Activated T-helper 17 cell treated with anti-CD3 and anti-CD28 coated beads, Interleukin-2, amount 50 U/mL, for 72 hours (primary cell): ENCODE measurements at regions not wholly inside any gene's neighbourhood (a gene's known extent, or its start where the extent isn't known, plus 50 kb on each side); places are given as distances from the start of the nearest gene placed in this dataset.
"Not testable (repeated sequence)": the region's sequence is repeated elsewhere in the genome, so short reads cannot be mapped to it uniquely, and the experiment has no call there.

Experiments used
- ATAC-seq: fragments of 150-1000 bp; cut with Tn5 transposase; replicated peaks from 2 replicates; pipeline ENCODE4 v1.10.0; 2021; ENCODE audit warnings: mild to moderate bottlenecking, moderate library complexity
- H3K27ac Mint-ChIP-seq: one replicate; pipeline ENCODE4 v1.8.0; 2022; ENCODE audit warnings: mixed read lengths
- H3K27me3 Mint-ChIP-seq: one replicate; pipeline ENCODE4 v1.8.0; 2022; ENCODE audit warnings: mixed read lengths
- H3K36me3 Mint-ChIP-seq: one replicate; pipeline ENCODE4 v1.8.0; 2022; ENCODE audit warnings: low read depth, mild to moderate bottlenecking, mixed read lengths
- H3K4me1 Mint-ChIP-seq: one replicate; pipeline ENCODE4 v1.8.0; 2022; ENCODE audit warnings: mixed read lengths
- H3K4me3 Mint-ChIP-seq: one replicate; pipeline ENCODE4 v1.8.0; 2022; ENCODE audit warnings: mild to moderate bottlenecking, mixed read lengths
- H3K9me3 Mint-ChIP-seq: one replicate; pipeline ENCODE4 v1.8.0; 2022; ENCODE audit warnings: mixed read lengths

DNA sequence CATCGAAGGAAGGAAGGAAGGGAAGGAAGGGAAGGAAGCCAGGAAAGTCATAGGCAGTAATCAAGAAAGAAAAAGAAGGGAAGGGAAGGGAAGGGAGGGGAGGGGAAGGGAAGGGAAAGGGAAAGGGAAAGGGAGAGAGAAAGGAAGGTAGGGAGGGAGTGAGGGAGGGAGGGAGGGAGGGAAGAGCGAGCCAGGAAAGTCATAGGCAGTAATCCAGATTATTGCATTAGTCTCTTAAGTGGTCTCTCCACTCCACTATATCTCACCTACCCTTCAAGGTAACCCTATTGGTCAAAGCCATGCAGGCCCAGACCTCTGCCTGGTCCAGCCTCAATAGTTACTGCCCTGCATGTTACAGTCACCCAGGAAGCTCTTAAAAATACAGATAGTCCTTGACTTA lies 106.2 kb upstream of the RAP2B start:
- H3K9me3 Mint-ChIP-seq, result no peaks in the 10 kb centered on the region
- H3K27ac Mint-ChIP-seq, result no peak overlapping the region
- H3K4me1 Mint-ChIP-seq, result no peaks in the 10 kb centered on the region
- ATAC-seq, result no peak
- no peaks in the 10 kb centered on the region for H3K27me3 Mint-ChIP-seq
- no peak overlapping the region for H3K4me3 Mint-ChIP-seq
- no peaks in the 10 kb centered on the region for H3K36me3 Mint-ChIP-seq

DNA sequence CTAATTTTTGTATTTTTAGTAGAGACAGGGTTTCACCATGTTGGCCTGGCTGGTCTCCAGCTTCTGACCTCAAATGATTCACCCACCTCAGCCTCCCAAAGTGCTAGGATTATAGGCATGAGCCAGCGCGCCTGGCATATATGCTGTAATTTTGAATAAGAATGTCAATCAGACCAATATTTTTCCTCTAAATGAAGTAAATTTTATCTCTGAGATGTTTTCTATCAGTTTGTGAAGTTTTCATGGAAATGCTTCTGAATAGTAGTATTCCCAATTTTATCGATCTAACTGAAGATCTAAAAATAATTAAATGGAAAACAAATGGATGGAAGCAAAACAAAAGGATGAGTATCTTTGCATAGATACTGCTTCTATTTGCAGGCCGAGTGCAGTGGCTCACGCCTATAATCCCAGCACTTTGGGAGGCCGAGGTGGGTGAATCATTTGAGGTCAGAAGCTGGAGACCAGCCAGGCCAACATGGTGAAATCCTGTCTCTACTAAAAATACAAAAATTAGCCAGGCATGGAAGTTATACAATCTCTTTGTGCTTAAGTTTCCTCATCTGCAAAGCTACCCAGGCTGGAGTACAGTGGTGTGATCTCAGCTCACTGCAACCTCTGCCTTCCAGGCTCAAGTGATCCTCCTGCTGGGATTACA lies 103.9 kb upstream of the RAP2B start:
- not testable (repeated sequence) for H3K4me3 Mint-ChIP-seq, H3K27ac Mint-ChIP-seq, H3K27me3 Mint-ChIP-seq, H3K36me3 Mint-ChIP-seq, ATAC-seq, H3K9me3 Mint-ChIP-seq, H3K4me1 Mint-ChIP-seq

DNA sequence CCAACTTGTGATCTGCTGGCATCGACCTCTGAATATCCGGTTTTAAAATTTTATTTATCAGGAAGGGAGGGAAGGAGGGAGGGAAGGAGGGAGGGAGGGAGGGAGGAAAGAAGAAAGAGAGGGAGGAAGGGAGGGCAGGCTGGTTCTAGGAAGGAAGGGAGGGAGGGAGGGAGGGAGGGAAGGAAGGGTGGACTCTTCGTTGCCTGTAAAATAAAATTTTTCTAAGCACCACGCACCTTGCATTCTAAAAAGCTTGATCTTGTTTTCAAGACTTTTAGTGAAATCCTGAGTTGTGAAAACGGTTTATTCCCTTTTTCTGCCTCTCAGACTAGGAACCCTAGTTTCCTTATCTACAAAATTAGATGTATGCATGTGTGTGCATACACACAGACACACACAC lies 101.7 kb upstream of the RAP2B start:
- H3K27me3 Mint-ChIP-seq, result no peaks in the 10 kb centered on the region
- H3K27ac Mint-ChIP-seq, result no peak overlapping the region
- no peaks in the 10 kb centered on the region for H3K9me3 Mint-ChIP-seq
- H3K4me3 Mint-ChIP-seq, result no peak overlapping the region
- no peak for ATAC-seq
- H3K36me3 Mint-ChIP-seq, result no peaks in the 10 kb centered on the region
- no peaks in the 10 kb centered on the region for H3K4me1 Mint-ChIP-seq

GRCh38 chr3:153061938-153062528 lies 100.0 kb upstream of the RAP2B start:
- Mint-ChIP-seq H3K4me3 (no peak overlapping the region), H3K27ac (no peak overlapping the region), H3K27me3 (peaks cover 1% of the 10 kb centered on the region)

GRCh38 chr3:153063337-153063736 lies 98.7 kb upstream of the RAP2B start:
- ATAC-seq, result no peak
- no peaks in the 10 kb centered on the region for H3K9me3 Mint-ChIP-seq
- H3K4me1 Mint-ChIP-seq, result no peaks in the 10 kb centered on the region
- no peak overlapping the region for H3K4me3 Mint-ChIP-seq
- no peak overlapping the region for H3K27ac Mint-ChIP-seq
- peaks cover 3% of the 10 kb centered on the region for H3K27me3 Mint-ChIP-seq
- H3K36me3 Mint-ChIP-seq, result no peaks in the 10 kb centered on the region

More at GRCh38 chr3:153061938-153062528, 100.0 kb upstream of the RAP2B start:
- Mint-ChIP-seq H3K4me1 (no peaks in the 10 kb centered on the region), H3K36me3 (no peaks in the 10 kb centered on the region), H3K9me3 (no peaks in the 10 kb centered on the region)
- no peak for ATAC-seq

DNA sequence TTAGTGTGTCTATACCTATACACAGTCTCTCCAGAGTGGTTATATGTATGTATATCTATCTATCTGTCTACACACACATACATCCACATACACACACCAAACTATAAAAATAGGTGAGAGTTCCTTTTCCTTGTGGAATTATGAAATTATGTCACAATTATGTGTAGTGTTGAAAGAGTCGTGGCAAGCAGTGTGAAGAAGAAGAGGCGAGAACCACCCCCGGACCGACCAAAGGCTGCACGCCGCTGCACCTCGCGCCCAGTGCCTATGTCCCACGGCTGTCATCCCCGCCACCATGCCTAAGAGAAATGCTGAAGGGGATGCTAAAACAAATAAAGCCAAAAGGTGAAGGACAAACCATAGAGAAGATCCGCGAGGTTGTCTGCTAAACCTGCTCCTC lies 95.0 kb upstream of the RAP2B start:
- Mint-ChIP-seq H3K27ac (no peak overlapping the region), H3K36me3 (no peaks in the 10 kb centered on the region), H3K27me3 (peaks cover 3% of the 10 kb centered on the region), H3K4me3 (no peak overlapping the region), H3K9me3 (no peaks in the 10 kb centered on the region), H3K4me1 (no peaks in the 10 kb centered on the region)
- no peak for ATAC-seq

DNA sequence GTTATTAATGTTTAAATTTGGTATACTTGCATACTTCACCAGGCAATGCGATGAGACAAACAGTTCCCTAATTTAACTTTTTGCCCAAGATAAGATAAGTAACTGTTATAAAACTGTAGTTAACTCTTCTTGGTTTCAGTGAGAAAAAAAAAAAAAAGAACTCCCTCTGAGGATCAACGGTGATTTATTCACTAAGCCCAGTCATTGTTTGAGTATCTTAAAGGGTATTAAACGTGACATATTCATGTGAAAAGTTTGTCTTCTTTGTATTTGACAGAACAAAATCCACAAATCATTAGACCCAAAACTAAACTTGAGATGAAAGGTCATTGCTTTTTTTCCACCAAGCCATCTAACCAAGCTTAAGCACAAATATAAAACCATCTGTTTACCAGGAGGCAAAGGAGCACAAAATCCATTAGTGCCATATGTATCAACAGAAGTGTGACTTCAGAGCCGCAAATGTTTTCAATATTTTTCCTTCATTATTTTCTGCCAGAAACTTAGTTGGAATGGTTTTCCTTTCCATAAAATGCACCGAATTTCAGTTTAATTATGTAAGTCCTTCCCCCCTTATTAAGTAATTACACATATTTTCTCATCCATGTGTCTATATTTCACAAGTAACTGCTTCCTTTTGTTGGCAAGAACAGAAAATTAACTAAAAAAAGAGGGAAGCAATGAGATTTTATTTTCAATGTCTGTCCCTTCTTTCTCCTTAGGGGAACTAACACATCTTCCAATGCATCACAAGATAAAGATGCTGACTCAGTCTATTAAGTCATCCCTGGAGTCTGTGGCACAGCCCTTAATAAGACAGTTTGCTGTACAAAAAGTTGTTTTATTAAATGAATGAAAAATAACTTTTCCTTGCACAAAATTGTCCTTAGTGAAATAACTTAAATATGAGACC lies 92.2 kb upstream of the RAP2B start:
- H3K4me1 Mint-ChIP-seq, result no peaks in the 10 kb centered on the region
- ATAC-seq, result no peak
- no peak overlapping the region for H3K4me3 Mint-ChIP-seq
- H3K9me3 Mint-ChIP-seq, result no peaks in the 10 kb centered on the region
- no peaks in the 10 kb centered on the region for H3K36me3 Mint-ChIP-seq
- H3K27ac Mint-ChIP-seq, result no peak overlapping the region
- H3K27me3 Mint-ChIP-seq, result peaks cover 3% of the 10 kb centered on the region

- Mint-ChIP-seq H3K27me3 (peaks cover 3% of the 10 kb centered on the region), H3K36me3 (no peaks in the 10 kb centered on the region), H3K4me3 (no peak overlapping the region), H3K27ac (no peak overlapping the region), H3K4me1 (no peaks in the 10 kb centered on the region), H3K9me3 (no peaks in the 10 kb centered on the region)
- no peak for ATAC-seq
These were observed 91.5 kb upstream of the RAP2B start for GRCh38 chr3:153070511-153070868.

DNA sequence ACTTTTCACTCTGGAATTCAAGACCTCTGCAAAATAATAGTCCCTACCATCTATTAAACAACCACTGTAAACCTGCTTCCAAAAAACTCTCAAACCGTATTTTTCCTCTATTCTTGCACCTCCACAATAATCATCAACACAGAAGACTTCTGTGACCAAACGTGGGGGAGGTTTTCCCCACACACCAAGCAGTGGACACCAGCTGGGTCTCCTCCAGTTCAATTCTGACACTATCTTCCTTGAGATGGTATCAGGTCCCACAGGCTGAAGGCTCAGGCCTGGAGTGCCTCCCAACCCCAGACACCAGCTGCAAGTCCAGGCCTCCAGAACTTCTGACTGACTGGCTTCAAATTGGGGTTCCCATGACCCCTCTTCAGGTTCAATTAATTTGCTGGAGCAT lies 89.6 kb upstream of the RAP2B start:
- ATAC-seq, result no peak
- no peak overlapping the region for H3K4me3 Mint-ChIP-seq
- H3K9me3 Mint-ChIP-seq, result no peaks in the 10 kb centered on the region
- H3K27ac Mint-ChIP-seq, result no peak overlapping the region
- H3K27me3 Mint-ChIP-seq, result no peaks in the 10 kb centered on the region
- H3K36me3 Mint-ChIP-seq, result no peaks in the 10 kb centered on the region
- no peaks in the 10 kb centered on the region for H3K4me1 Mint-ChIP-seq

GRCh38 chr3:153072856-153073255 lies 89.2 kb upstream of the RAP2B start:
- no peaks in the 10 kb centered on the region for H3K9me3 Mint-ChIP-seq
- no peaks in the 10 kb centered on the region for H3K27me3 Mint-ChIP-seq
- ATAC-seq, result no peak
- H3K36me3 Mint-ChIP-seq, result no peaks in the 10 kb centered on the region
- no peak overlapping the region for H3K4me3 Mint-ChIP-seq
- no peaks in the 10 kb centered on the region for H3K4me1 Mint-ChIP-seq
- no peak overlapping the region for H3K27ac Mint-ChIP-seq

DNA sequence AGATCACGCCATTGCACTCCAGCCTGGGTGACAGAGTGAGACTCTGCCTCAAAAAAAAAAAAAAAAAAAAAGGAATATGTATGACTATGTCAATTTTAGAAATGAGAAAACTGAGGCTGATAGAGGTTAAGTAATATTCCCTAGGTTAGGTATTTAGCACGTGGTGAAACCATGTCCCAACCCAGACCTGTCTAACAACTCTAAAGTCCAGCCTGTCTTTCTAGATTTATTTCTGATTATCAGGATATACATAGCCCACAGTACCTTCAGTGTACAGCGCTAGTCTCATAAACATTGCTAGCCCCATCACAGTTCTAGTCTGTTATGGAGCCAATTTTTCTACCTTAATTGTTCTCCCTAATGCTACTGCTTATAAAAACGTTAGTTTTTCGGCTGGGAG lies 88.4 kb upstream of the RAP2B start:
- no peaks in the 10 kb centered on the region for H3K36me3 Mint-ChIP-seq
- no peaks in the 10 kb centered on the region for H3K27me3 Mint-ChIP-seq
- no peaks in the 10 kb centered on the region for H3K9me3 Mint-ChIP-seq
- H3K4me3 Mint-ChIP-seq, result no peak overlapping the region
- no peaks in the 10 kb centered on the region for H3K4me1 Mint-ChIP-seq
- H3K27ac Mint-ChIP-seq, result no peak overlapping the region
- ATAC-seq, result no peak

GRCh38 chr3:153078826-153079225 lies 83.2 kb upstream of the RAP2B start:
- Mint-ChIP-seq H3K9me3 (no peaks in the 10 kb centered on the region), H3K4me3 (no peak overlapping the region), H3K36me3 (no peaks in the 10 kb centered on the region), H3K27me3 (no peaks in the 10 kb centered on the region), H3K4me1 (no peaks in the 10 kb centered on the region), H3K27ac (no peak overlapping the region)
- ATAC-seq, result no peak

DNA sequence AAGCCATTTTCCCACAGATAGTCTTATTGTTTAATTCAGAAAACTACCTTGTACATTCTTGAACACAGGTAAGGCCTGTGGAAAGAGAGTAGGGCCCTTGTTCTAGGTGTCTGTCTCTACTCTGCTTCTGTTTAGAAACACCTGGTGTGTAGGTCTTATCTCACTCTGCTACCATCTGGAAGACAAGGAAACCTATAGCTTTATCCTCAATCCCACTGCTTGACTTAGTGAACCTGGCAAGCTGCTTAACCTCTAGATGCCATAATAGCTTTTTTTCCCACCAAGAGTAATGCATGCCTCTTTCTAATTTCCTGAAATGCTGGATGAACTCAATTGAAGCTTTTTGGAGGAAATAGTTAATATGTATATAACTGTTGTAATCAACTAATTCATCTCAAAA lies 82.6 kb upstream of the RAP2B start:
- no peaks in the 10 kb centered on the region for H3K36me3 Mint-ChIP-seq
- no peak overlapping the region for H3K27ac Mint-ChIP-seq
- H3K4me1 Mint-ChIP-seq, result no peaks in the 10 kb centered on the region
- H3K4me3 Mint-ChIP-seq, result no peak overlapping the region
- no peak for ATAC-seq
- no peaks in the 10 kb centered on the region for H3K27me3 Mint-ChIP-seq
- no peaks in the 10 kb centered on the region for H3K9me3 Mint-ChIP-seq

GRCh38 chr3:153080778-153081240 lies 81.2 kb upstream of the RAP2B start:
- Mint-ChIP-seq H3K4me3 (no peak overlapping the region), H3K9me3 (no peaks in the 10 kb centered on the region), H3K4me1 (no peaks in the 10 kb centered on the region), H3K27ac (no peak overlapping the region), H3K27me3 (no peaks in the 10 kb centered on the region), H3K36me3 (no peaks in the 10 kb centered on the region)
- no peak for ATAC-seq

DNA sequence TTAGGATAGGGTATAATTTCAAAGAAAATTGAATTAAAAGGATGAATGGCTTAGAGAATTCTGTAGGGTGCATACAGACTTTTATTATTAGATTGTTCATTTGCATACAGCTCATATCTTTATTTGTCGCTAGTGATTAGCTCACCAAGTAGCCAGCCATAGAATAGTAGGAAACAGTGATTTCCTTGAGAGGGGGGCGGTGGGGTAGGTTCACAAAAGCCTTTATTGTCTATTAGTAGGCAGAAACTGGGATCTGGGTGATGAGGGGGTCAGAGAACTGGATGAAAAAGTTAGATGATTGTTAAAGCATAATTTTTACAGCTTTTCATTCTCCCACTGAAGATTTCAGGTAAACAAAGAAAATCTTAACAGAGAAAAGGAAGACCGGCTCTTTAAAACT lies 77.6 kb upstream of the RAP2B start:
- Mint-ChIP-seq H3K4me1 (no peaks in the 10 kb centered on the region), H3K27ac (no peak overlapping the region), H3K27me3 (no peaks in the 10 kb centered on the region), H3K4me3 (no peak overlapping the region), H3K36me3 (no peaks in the 10 kb centered on the region), H3K9me3 (no peaks in the 10 kb centered on the region)
- no peak for ATAC-seq
